Hematopoietic multipotent progenitor cell treated with erythropoietin and hydrocortisone succinate and interleukin-3 and kit ligand, for 15 days (in vitro differentiated cells): ENCODE measurements at regions not wholly inside any gene's neighbourhood (a gene's known extent, or its start where the extent isn't known, plus 50 kb on each side); places are given as distances from the start of the nearest gene placed in this dataset.
"Not testable (repeated sequence)": the region's sequence is repeated elsewhere in the genome, so short reads cannot be mapped to it uniquely, and the experiment has no call there.

ENCODE experiments used
- DNase-seq: peaks from one replicate; pipeline ENCODE4 v3.0.0-alpha.2; 2015; ENCODE audit warnings: low spot score

- no peak for DNase-seq
Observed at GRCh38 chr16:66206363-66206762, 160.1 kb upstream of the CDH5 start.

- DNase-seq = no peak
Observed at GRCh38 chr16:66205287-66206231, 160.9 kb upstream of the CDH5 start.

- no peak for DNase-seq
Observed at GRCh38 chr16:66204756-66205155, 161.7 kb upstream of the CDH5 start.

GRCh38 chr16:66203476-66203875, 163.0 kb upstream of the CDH5 start:
- DNase-seq = no peak

- no peak for DNase-seq
Observed at GRCh38 chr16:66199189-66199588, 167.3 kb upstream of the CDH5 start.

- no peak for DNase-seq
Observed at GRCh38 chr16:66198641-66199040, 167.8 kb upstream of the CDH5 start.

GRCh38 chr16:66197668-66198278, 168.7 kb upstream of the CDH5 start:
- DNase-seq = no peak

GRCh38 chr16:66196770-66197169, 169.7 kb upstream of the CDH5 start:
- DNase-seq = no peak

GRCh38 chr16:66194866-66195265, 171.6 kb upstream of the CDH5 start:
- no peak for DNase-seq

- DNase-seq = no peak
Observed at GRCh38 chr16:66193543-66194229, 172.8 kb upstream of the CDH5 start.

- DNase-seq = no peak
Observed at GRCh38 chr16:66190411-66190810, 176.1 kb upstream of the CDH5 start.

GRCh38 chr16:66189951-66190350, 176.5 kb upstream of the CDH5 start:
- no peak for DNase-seq

- no peak for DNase-seq
Observed at GRCh38 chr16:66188917-66189725, 177.4 kb upstream of the CDH5 start.

GRCh38 chr16:66186251-66186785, 180.2 kb upstream of the CDH5 start:
- DNase-seq = no peak

- no peak for DNase-seq
Observed at GRCh38 chr16:66182592-66182991, 183.9 kb upstream of the CDH5 start.

GRCh38 chr16:66176731-66177130, 189.8 kb upstream of the CDH5 start:
- no peak for DNase-seq

GRCh38 chr16:66176111-66176510, 190.4 kb upstream of the CDH5 start:
- no peak for DNase-seq

GRCh38 chr16:66175636-66176035, 190.9 kb upstream of the CDH5 start:
- no peak for DNase-seq

GRCh38 chr16:66175058-66175457, 191.4 kb upstream of the CDH5 start:
- no peak for DNase-seq

GRCh38 chr16:66173796-66174195, 192.7 kb upstream of the CDH5 start:
- DNase-seq = not testable (repeated sequence)

GRCh38 chr16:66173181-66173580, 193.3 kb upstream of the CDH5 start:
- DNase-seq = not testable (repeated sequence)

GRCh38 chr16:66172463-66172862, 194.0 kb upstream of the CDH5 start:
- DNase-seq = no peak
